ENCODE measurements at regions not wholly inside any gene's neighbourhood (a gene's known extent, or its start where the extent isn't known, plus 50 kb on each side); places are given as distances from the start of the nearest gene placed in this dataset.

DNA sequence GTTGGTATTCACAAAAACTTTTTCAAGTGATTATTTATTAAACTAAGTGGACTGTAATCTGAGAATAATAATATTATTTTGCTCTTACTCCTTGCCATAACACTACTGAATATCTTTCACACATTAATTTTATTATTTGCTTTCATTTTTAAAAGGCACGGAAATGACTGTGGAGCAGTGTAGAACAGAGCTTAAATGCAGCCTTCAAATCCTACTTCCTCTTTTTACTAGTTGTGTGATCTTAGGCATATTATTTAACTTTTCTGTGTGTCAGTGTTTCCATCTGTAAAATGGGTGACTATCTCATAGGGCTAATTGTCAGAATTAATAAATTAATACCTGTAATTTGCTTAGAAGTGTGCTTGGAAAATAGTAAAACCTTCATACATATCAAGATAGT lies 55.5 kb upstream of the SLC8A1 start:
- no peak for DNase-seq

DNA sequence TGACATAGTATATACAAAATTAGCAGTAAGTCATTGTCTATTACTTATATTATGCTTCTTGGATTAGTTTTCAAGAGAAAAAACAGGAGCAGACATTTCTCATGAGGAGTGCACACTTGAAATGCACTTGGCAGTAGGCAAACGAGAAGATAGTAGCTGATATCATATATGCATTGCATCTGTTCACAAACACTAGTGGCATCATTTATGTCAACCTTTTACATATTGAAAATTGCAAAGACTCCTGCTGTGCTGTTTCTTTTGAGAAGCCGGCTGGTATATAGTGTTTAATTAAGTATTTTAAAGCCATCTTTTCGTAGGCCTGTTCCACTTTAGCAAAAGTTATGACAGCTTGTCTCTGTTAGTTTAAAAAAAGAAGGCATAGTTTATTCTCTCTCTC lies 58.4 kb upstream of the SLC8A1 start:
- DNase-seq, result no peak

DNA sequence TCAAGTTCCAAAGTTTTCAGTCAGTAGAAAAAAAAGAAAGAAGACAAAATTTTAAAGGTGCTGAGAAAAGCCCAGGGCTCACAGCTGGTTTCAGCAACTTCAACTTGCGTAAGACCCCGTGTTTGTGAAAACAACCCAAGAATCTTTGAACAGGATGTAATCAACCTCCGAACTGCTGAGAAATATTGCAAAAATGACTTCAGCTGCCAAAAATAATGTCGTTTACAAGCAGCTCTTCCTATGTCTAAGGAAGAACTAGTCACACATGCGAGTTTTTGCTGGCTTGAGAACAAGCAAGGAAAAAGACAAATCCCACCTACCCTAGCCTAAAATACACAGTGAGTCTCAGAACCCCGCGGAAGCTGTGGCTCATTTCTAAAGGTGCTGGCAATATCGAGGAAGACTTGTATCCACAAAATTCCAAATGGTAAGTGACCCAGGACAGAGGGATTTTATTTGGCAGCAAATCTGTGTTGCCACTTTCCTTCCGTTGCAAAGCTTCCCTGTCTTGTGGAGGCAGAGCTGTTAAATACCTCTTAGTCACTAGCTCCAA lies 59.8 kb upstream of the SLC8A1 start:
- no peak for DNase-seq

DNA sequence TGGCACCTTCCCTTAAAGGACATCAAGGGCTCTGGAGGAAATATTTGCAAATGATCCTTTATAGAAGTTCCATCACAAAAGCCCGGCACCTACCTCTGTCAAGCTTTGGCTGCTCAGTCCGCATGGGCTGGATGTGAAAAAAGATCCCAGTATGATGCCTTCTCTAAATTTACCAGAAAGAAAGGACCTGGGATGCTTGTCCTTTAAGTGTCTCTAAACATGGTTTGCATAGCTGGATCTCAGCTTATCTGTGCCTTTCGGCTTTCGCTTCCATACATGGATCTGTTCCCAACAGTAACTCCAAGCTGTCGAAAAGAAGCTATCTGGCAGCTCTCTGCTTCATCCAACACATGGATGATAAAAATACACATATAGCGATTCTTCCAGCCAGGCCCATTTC lies 60.4 kb upstream of the SLC8A1 start:
- DNase-seq, result no peak

DNA sequence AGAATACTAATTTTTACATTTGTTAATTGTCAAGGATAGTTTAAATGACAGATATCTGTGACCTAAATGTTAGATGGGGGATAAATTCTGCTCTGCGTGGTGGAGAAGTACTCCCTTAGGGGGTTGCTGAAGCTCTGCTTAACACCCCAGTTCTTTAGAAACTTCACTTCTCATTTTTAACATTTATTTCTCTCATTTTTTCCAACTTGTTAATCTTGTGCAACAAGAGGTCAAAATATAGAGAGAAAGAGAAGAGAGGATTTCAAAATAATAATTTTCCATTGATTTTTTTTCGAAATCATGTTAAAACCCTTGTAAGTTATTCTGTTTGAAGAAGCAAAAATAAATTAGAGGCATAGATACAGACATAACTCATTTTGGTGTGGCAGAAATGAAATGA lies 61.3 kb upstream of the SLC8A1 start:
- no peak for DNase-seq

DNA sequence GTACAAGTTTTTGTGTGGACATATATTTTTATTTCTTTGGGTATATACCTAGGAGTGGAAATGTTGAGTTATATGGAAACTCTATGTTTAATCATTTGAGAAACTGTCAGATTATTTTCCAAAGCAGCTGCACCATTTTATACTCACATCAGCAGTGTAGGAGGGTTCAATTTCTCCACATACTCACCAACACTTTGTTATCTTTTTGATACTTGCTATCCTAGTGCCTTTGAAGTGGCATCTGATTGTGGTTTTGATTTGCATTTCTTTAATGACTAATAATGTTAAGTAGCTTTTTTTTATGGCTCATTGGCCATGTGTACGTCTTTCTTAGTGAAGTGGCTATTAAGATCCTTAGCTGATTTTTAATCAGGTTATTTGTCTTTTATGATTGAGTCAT lies 64.7 kb upstream of the SLC8A1 start:
- no peak for DNase-seq

DNA sequence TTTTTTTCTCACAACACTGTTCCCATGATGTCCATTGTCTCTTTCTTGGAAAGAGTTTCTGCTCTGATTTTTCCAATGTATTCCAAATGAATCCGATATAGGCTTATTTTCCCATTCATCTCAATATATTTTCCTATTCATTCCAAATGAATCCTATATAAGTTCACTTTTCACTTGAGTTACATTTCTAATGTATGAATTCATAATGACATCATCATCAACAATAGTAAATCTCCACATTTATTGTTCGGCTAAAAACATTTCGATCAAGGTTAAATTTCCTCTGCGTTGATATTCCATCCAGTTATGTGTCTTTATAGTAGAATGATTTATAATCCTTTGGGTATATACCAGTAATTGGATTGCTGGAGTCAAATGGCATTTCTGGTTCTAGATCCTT lies 76.7 kb upstream of the SLC8A1 start:
- DNase-seq, result no peak

DNA sequence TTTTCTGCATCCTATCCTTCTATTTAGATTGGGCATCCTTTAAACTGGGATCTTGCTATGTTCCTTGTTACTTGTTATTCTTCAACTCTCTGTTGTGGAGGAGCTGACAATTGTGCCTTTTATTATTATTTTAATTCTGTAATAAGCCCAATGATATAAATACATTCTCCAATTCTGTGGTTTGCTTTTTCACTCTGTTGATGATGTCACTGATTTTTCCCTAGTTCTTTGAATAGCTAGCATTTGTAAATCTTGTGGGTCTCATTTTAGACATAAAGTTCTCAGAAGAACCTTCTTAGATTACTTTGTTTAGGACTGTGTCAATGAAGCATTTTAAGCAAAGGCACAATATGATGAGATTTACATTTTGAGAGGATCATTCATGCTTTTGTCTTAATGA lies 79.5 kb upstream of the SLC8A1 start:
- no peak for DNase-seq

DNA sequence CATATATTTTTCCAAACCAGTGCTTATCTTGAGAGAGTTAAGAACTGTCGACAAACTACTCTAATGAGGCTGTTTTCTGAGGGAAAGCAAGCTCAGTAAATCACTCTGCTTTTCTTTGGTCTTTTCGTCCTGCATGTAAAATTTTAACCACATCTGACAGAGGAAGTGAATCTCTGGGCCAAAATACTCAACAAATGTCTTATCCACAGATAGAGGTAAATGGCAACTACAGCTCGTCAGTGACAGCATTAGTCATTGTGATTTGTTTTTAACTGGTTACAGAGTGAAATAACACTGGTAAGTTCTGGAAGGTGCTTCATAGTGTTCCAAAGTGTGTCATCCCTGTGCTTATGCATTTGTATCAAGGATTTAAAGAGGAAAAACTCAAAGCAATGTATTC lies 82.6 kb upstream of the SLC8A1 start:
- no peak for DNase-seq

DNA sequence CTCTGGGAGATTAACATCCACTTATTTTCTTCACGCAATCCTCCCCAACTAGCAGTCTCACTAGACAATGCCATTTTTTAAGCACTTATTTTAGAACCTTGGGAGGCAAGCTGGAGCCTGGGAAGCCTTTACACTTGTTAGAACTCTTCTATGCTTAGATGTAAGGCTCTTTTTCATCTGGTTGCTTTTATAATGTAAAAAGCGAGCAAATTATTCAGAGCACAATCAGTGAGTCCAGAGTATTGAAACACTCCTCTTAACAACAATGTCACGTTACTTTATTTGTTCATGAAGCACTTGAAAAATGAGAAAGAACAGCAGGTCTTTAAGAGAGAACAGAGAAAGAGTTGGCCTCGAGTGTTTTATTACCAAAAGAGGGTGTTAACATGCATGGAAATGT lies 84.1 kb upstream of the SLC8A1 start:
- peak; percentile 23 for DNase-seq

DNA sequence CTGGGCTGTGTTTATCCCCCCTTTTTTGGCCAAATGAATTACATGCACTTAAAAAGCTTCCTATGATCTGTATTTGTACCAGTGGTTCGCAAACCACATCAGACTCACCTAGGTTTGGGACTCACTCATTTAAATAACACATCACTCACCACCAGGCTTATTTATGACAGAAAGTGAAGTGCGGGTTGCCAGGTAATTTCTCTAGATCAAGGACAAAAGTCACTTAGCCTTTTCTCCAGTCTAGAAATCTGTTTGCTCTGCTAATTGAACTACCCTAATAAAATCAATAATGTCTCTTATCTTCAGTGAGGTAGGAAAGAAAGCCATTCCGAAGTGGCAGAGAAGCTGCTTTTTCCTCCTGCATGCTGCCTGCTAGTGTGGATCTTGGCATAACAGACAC lies 88.1 kb upstream of the SLC8A1 start:
- peak; percentile 15 for DNase-seq

DNA sequence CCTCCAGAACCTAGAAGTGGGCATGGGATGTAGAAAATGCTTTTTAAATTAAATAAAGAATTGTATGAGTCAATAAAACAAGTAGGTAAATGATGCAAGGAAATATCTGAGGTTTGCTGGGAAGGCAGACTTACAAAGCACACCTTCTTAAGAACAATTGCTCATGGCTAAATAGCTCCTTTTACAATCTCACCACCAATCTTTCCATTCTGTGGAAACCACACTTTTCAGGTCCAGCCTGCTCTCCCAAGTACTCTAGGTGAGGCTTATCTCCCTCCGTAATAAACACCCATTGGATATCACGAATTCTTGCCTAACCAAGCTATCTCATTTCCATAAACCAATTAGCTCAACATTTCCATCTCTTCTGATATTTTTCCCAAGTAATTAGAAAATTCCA lies 91.5 kb upstream of the SLC8A1 start:
- no peak for DNase-seq

DNA sequence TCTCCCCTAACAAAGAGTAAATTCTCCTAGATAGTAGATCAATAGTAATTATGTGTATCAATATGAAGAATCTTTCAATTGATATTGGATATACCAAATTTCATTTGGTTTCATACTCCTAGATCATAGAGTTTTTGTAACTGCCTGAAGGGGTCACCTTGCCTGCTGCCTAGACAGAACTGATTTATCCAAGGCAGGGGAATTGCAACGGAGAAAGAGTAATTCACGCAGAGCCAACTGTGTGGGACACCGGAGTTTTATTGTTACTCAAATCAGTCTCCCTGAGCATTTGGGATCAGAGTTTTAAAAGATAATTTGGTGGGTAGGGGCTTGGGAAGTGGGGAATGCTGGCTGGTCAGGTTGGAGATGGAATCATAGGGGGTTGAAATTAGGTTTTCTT lies 92.2 kb upstream of the SLC8A1 start:
- no peak for DNase-seq

DNA sequence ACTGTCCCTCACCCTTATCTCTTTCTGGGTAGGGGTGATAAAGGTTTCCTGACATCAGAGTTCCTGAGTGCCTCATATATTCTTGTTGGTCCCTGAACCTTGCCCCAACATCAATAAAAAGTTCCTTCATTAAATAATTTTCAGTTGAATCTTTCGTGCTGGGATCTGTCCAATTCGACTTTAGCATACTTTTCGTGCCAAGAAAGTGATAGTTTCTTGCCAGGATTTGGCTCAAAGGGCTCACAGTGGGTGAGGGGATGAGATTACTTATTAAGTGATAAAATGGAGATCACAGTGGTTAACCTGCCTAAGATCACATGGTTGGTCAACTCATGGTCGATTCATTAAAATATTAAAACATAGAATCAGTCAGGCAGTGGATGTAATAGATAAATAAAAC lies 93.8 kb upstream of the SLC8A1 start:
- no peak for DNase-seq

DNA sequence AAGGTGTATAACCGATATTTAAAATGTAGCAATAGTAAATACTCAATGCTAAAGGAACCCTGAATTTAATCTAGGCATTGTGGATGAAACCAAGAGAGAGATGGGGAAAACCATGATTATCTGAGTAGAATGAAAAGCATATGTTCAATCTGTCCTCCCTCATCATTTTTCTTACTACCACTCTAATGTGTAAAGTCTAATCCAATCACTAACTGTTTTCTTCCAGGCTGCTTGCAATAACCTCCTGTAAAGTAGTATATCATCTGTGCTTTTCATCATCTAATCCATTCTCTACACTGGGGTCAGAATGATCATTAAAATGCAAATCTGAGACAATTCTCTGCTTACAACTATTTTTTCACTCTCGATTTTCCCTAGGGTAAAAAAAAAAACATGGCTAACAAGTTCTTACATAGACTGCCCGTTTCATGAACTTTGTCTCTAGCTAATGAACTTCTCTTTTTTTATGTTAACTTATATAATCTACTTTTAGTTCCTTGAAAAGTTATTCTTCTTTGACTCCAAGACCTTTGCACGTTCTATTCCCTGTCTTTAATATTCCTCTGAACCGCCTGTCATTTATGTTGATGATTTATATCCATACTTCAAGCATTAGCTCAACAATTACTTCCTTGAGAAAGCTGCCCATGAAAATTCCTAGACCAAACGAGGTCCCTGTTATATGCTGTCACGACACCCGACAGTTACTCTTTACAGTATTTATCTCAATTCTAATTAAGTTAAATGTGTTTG lies 94.7 kb upstream of the SLC8A1 start:
- no peak for DNase-seq

DNA sequence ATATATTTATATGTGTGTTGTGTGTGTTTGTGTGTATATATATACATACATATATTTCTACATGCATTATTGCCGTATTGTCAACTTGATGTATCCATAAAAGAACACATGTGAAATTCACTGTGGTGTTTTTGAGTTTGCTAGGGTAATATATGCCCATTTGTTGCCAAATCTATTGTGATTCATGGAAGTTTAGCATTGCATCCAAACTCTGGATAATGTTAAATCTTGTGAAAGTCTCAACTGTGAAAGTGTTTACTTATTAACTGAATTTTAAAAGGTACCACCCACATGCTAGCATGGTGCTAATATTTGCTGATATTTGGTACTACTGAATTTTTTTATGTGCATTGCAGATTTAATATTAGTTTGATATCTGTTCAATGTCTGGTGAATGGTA lies 96.6 kb upstream of the SLC8A1 start:
- DNase-seq, result no peak

DNA sequence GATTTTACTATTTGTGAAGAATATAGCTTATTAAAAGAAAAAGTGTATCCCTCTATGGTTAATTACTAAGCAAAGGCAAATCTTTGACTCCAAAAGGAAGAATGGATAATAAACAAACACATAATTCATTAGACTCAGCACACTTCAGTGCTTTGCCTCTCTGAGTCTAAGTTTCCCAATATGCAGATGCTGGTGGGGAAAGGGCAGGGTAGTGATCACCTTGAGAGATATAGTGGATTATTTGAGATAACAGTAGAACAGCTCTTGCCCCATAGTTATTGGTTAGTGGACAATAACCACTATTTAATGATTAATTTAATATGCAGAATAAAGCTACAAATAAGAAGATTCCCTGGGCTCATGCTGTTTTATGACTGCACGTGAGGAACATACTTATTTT lies 98.2 kb upstream of the SLC8A1 start:
- no peak for DNase-seq

DNA sequence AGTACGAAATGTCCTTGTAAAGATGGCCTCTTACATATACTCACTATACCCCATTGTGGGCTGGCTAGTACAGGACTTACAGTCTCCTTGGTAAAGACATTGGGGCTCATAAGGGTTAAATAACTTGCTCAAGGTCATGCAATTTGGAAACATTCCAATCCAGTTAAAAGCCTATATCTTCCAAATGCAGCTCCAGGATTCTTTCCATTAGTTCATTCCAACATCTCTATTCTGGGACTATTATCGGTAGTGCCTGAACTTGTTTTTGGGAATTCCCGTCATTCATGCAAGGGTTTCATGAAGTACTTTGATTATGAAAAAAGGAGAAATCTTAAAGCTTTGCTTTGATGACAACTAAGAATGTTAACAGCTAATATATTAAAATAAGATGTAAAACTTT lies 99.2 kb upstream of the SLC8A1 start:
- DNase-seq, result no peak

DNA sequence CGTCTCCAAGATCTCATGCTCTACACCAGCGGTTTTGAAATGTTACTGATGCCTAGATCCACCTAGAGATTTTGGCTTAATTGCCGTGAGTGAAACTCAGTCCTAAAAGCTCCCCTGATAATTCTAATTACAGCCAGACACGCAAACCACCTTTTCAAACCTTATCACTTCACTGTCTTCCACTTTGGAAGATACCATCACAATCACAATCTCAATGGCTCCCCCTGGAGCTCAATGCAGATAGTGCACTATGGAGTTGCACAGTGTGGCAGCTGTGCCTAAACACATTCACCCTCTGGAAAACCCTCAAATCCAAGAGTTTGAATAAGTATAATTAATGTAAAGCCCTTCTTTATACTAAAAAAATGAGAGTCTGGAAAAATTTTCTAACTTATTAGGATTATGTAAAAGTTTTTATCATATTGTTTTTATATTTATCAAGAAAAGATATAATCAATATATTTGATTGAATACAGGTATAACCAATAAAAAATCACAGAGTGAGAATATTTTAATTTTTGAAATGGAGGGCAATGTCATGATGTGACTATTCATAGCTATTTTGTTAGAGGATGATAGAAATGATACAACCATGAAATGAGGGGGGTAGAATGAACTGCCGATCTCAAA lies 102.9 kb upstream of the SLC8A1 start:
- DNase-seq, result peak; percentile 56

DNA sequence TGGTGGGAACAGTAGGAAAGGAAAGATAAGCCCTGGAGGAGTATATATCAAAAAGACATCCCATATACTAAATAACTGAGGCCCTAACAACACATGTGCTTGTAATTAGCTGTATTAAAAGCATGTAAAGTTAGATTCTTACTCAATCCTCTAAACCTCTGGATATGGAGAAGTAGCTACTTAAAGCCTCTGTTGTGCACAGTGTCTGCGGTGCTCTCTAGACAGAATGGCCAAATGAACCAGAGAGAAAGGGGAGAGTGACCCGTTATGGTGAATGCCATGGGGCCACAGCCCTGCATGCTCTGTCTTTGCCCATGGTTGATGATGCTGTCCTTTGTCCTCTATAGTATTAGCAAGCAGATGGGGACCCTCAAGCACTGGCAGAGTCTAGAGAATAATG lies 104.4 kb upstream of the SLC8A1 start:
- DNase-seq, result no peak

DNA sequence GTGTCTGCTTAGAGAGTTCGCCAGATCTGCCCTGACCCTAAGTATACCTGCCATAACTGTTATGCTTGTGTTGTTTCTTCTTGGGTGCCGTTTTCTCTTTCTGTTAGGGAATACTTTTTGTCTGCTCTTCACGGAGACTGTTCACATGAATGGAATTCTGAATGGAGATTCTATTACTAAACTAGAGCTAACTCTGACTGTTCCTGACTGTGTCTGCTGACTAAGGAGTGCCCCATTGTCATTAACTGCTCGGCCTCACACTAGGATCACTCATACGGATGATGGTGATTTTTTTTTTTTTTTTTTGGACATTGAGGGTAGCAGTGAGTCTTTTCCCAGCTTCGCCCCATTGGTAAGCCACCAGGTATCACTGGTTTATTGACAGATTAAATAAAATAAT lies 104.8 kb upstream of the SLC8A1 start:
- no peak for DNase-seq

DNA sequence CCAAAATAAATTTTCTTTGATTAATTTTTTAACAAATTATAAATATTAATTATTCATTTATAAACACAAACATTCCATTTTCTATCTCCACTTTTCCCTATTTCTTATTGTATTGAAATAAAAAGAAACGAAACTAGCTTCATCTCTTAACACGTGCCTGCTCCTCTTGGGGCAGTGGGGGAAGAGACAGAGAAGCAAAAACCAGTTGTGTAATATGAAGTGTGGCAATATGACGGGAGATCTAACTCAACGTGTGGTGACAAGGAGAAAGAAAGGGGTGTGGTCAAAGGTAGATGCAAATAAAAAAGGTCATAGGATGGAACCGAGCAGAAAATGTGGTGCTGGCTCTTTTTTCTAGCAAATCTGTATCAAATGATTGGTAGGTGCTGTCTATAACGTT lies 106.9 kb upstream of the SLC8A1 start:
- DNase-seq, result no peak

DNA sequence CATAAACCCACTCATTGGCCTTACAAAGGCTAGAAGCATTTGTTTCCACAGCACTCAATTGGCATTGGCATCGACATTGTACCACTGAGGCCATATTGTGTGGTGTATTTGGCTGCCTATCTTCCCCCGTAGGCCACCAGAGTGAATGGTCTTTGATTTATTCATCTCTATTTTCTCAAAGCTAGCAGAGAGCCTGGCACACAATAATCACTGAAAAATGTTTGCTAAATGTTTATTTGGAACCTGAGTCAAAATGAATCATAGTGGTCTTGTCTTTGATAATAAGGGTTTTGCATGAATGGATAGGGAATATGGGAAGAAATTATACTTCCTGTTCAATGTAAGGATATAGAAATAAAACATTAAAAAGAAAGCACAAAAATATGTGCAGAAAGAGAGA lies 107.3 kb upstream of the SLC8A1 start:
- DNase-seq, result no peak

DNA sequence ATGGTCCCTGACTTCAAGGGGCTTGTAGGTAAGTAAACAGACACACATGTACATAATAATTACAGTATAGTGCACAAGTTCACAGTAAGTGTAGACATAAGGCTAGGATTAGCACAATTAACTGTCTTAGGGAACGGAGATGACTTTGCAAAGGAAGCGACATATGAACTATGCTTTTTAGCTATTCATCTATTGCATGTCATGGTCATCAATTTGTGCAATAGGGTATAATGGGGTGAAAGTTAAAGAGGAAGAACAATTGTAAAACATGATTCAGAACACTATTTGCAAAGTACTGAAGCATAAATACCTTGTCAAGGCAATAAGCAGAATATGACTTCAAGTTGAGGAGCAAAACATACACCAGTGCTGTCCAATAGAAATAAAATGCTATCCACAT lies 112.3 kb upstream of the SLC8A1 start:
- DNase-seq, result no peak

DNA sequence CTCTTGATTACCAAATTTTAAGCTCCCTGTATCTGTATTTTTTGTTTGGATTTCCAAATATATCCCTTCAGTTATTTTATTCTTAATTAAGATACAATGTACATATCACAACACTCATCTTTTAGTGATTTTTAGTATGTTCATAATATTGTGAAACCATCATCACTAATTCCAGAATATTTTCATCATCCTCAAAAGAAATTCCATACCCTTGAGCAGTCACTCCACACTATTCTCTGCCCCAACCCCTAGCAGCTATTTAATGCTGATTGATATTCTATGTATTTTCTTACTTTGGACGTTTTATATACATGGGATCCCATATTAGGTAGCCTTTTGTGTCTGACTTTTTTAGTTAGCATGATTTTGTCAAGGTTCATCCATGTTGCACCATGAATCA lies 127.4 kb upstream of the SLC8A1 start:
- no peak for DNase-seq
